GM10266 (cell line): ENCODE measurements at regions not wholly inside any gene's neighbourhood (a gene's known extent, or its start where the extent isn't known, plus 50 kb on each side); places are given as distances from the start of the nearest gene placed in this dataset.

Source experiments
- DNase-seq: peaks from one replicate; pipeline ENCODE4 v3.0.0; 2012; ENCODE audit errors: extremely low spot score
- TF ChIP-seq, protein P1 (sequence below): IDR thresholded peaks from 2 replicates; pipeline ENCODE4 v1.5.1; 2012; ENCODE audit warnings: mild to moderate bottlenecking, low read depth; ENCODE audit not compliant: control insufficient read depth, insufficient read depth; ENCODE audit errors: missing control alignments

DNA sequence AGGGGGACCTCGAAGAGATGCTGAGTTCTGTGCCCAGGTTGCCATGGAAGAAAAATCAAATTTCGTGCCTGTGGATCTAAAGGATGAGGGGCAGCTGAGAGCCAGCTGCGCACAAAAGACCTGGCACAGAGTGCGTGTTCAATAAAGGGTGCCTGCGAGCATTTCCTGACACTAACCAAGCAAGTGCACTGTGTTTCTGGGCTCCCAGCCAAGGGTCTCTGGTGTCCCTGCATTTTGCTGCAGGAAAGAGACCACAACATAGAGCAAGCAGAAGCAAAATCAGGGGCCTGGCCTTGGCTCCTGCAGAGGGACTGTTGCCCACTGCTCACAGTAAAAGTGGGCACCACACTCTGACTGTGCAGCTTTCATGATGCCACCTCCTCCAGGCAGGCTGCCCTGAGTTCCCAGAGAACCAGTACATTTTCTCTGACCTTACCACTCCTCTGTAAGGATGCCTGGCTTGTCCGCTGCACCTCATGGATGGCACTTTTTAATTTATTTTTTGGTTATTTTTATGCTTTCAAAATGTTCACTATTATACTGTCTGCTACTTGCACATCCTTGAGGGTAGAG is 70.8 kb upstream of the GPR12 start:
- DNase-seq: no peak
- TF ChIP-seq, protein P1, sequence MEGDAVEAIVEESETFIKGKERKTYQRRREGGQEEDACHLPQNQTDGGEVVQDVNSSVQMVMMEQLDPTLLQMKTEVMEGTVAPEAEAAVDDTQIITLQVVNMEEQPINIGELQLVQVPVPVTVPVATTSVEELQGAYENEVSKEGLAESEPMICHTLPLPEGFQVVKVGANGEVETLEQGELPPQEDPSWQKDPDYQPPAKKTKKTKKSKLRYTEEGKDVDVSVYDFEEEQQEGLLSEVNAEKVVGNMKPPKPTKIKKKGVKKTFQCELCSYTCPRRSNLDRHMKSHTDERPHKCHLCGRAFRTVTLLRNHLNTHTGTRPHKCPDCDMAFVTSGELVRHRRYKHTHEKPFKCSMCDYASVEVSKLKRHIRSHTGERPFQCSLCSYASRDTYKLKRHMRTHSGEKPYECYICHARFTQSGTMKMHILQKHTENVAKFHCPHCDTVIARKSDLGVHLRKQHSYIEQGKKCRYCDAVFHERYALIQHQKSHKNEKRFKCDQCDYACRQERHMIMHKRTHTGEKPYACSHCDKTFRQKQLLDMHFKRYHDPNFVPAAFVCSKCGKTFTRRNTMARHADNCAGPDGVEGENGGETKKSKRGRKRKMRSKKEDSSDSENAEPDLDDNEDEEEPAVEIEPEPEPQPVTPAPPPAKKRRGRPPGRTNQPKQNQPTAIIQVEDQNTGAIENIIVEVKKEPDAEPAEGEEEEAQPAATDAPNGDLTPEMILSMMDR: no peak

DNA sequence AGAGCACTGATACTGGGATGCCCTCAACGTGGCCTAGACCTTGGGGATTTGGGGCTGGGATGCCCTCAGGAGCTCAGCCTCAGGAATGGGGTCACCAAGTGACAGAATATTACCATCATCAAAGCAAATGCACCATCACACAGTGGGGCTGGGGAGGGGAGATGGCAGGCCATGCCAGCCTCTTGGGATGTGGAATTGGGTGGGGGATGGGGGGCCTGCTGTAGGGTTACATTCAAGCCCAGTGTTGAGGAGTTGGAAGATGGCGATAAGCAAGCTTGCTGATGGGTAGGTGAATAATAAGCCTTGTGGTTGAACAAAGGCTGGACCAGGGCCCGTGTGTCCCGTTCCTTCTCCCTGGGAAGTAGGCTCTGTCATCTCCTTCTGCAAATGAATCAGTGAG is 69.1 kb upstream of the GPR12 start:
- TF ChIP-seq, protein P1: no peak
- DNase-seq: no peak

DNA sequence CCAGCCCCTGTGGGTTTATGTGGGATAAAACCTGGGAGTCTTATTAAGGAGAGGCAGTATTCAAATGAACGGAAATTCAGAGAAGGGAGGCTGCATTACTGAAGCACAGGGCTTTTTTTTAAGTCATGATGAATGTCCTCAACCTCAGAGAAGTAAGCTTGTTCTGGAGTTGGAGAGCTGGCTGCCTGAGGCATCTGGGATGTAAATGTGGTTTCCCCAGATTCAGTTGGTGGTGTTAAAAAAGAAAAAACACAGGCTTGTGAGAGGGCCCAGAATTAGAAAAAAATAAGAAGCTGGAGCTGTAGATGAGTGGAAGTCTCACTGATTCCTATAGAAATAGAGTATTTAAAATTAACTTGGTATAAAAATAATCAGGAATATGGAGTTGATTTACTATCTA is 64.0 kb upstream of the GPR12 start:
- DNase-seq: no peak
- TF ChIP-seq, protein P1: no peak

DNA sequence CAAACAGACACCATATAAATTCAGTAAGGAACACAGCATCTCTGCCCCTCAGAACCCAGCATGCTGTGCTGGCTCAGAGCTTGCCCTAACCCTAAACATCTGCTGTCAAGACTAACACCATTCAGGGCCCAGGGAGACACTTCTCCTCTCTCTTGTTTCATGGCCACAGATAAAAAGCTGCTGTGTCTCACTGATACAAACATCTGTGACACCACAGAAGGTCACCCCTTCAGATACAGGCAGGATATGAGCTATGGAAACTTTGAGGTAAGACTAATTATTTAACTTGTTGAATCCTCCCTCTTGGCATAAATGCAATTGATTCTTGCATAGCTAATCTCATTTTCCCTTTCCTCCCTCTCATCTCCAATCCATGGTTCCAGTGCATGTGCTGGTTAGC is 61.6 kb upstream of the GPR12 start:
- no peak for DNase-seq
- TF ChIP-seq, protein P1: no peak

DNA sequence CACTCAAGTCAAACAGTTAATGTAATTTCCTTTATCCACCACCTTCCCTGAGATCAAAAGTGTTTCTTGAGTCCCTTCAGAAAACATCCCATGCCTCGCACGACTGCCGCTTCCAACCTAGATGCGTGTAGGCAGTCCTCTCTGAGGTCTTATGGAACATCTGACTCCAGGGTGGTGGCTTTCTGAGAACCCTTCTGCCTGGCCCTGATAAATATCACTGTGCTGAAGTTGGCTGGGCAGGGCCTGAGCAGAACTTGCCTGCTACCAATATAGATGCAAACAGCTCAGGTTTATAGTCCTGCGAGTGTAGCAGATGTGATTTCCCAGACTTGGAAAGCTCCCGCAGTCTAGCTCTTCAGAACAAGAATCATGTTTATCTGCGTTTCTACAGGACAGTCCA is 61.1 kb upstream of the GPR12 start:
- DNase-seq: no peak
- TF ChIP-seq, protein P1: no peak

DNA sequence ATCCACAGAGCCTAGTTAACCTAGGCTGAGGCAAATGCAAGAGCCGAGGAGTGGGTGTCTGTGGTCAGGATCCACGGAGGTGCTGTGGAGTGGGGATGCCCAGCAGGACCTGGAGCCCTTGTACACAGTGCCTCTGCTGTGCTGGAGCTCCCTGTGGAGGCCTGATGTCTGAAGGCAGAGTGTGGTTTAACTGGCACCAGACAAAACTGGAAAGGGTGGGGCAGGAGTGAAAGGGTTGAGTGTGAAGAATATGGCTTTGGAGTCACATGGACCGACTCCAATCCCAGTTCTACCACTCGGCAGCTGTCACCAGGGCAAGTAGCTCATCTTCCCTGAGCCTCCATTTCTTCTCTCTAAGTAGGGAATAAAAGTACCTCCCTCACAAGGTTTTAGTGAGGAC is 60.3 kb upstream of the GPR12 start:
- DNase-seq: no peak
- TF ChIP-seq, protein P1: no peak

DNA sequence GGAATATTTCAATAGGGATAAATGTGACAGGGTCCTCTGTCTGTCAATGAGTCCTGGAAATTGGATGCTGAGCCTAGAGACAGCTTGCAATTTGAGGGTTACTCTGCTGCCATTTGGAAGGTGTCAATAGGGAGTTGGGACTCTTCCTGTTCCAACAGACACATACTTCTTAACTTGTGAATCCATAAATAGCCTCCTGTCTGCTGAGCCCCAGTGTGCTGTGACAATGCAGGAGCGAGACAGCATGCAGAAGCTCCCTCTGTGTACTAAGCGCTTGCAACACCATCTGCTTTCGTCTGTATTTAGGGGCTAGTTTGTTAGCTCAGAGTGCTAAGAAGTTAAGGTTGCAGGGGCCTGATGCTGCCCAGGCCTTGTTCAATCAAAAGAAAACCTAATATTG is 58.5 kb upstream of the GPR12 start:
- TF ChIP-seq, protein P1: no peak
- DNase-seq: no peak
